Skin epidermis (tissue), 12 donors: ENCODE measurements at regions not wholly inside any gene's neighbourhood (a gene's known extent, or its start where the extent isn't known, plus 50 kb on each side); places are given as distances from the start of the nearest gene placed in this dataset.

ENCODE experiments used
- H3K27ac ChIP-seq, 21 experiments: fragments of 200-600 bp; sonication (generic) in 11 of 21; one replicate each; pipeline ENCODE4 v1.5.0; 2020; ENCODE audit warnings: mild to moderate bottlenecking in 3 of 21, inconsistent platforms in 2 of 21, moderate library complexity in 2 of 21
- H3K4me3 ChIP-seq, 7 experiments: fragments of 200-600 bp; sonication (generic) in 2 of 7; one replicate each; pipeline ENCODE4 v1.5.0; 2020; ENCODE audit warnings: inconsistent platforms in 2 of 7, mild to moderate bottlenecking in 2 of 7, moderate library complexity in 1 of 7

GRCh38 chr15:91508633-91509032 lies 344.9 kb upstream of the SLCO3A1 start:
- no peak overlapping the region for H3K4me3 ChIP-seq
- H3K27ac ChIP-seq, result no peak overlapping the region

GRCh38 chr15:91514147-91514546 lies 339.4 kb upstream of the SLCO3A1 start:
- Histone ChIP-seq H3K4me3 (no peak overlapping the region), H3K27ac (no peak overlapping the region)

GRCh38 chr15:91515188-91515754 lies 338.2 kb upstream of the SLCO3A1 start:
- H3K4me3 ChIP-seq, result no peak overlapping the region
- H3K27ac ChIP-seq, result no peak overlapping the region

- Histone ChIP-seq H3K27ac (no peak overlapping the region), H3K4me3 (no peak overlapping the region)
Measured at GRCh38 chr15:91516866-91517265, 336.6 kb upstream of the SLCO3A1 start.

GRCh38 chr15:91517491-91518200 lies 335.9 kb upstream of the SLCO3A1 start:
- Histone ChIP-seq H3K4me3 (no peak overlapping the region), H3K27ac (no peak overlapping the region)

GRCh38 chr15:91520850-91521249 lies 332.7 kb upstream of the SLCO3A1 start:
- no peak overlapping the region for H3K27ac ChIP-seq
- H3K4me3 ChIP-seq, result no peak overlapping the region

- no peak overlapping the region for H3K4me3 ChIP-seq
- no peak overlapping the region for H3K27ac ChIP-seq
Measured at GRCh38 chr15:91521548-91521947, 332.0 kb upstream of the SLCO3A1 start.

- Histone ChIP-seq H3K4me3 (no peak overlapping the region), H3K27ac (no peak overlapping the region)
Measured at GRCh38 chr15:91521996-91522395, 331.5 kb upstream of the SLCO3A1 start.

- H3K4me3 ChIP-seq, result no peak overlapping the region
- no peak overlapping the region for H3K27ac ChIP-seq
Measured at GRCh38 chr15:91522605-91523332, 330.7 kb upstream of the SLCO3A1 start.

GRCh38 chr15:91523596-91523995 lies 329.9 kb upstream of the SLCO3A1 start:
- H3K27ac ChIP-seq, result no peak overlapping the region
- no peak overlapping the region for H3K4me3 ChIP-seq

- H3K27ac ChIP-seq, result no peak overlapping the region
Measured at GRCh38 chr15:91524534-91524933, 329.0 kb upstream of the SLCO3A1 start.

GRCh38 chr15:91525751-91526150 lies 327.8 kb upstream of the SLCO3A1 start:
- H3K27ac ChIP-seq, result no peak overlapping the region
- no peak overlapping the region for H3K4me3 ChIP-seq

More at GRCh38 chr15:91524534-91524933, 329.0 kb upstream of the SLCO3A1 start:
- no peak overlapping the region for H3K4me3 ChIP-seq

- Histone ChIP-seq H3K4me3 (no peak overlapping the region), H3K27ac (no peak overlapping the region)
Measured at GRCh38 chr15:91526424-91526823, 327.1 kb upstream of the SLCO3A1 start.

- no peak overlapping the region for H3K4me3 ChIP-seq
- H3K27ac ChIP-seq, result no peak overlapping the region
Measured at GRCh38 chr15:91528801-91529200, 324.7 kb upstream of the SLCO3A1 start.

GRCh38 chr15:91529534-91529933 lies 324.0 kb upstream of the SLCO3A1 start:
- H3K27ac ChIP-seq, result no peak overlapping the region
- H3K4me3 ChIP-seq, result no peak overlapping the region

GRCh38 chr15:91530279-91530678 lies 323.2 kb upstream of the SLCO3A1 start:
- Histone ChIP-seq H3K27ac (no peak overlapping the region), H3K4me3 (no peak overlapping the region)

GRCh38 chr15:91530956-91531582 lies 322.4 kb upstream of the SLCO3A1 start:
- no peak overlapping the region for H3K27ac ChIP-seq
- H3K4me3 ChIP-seq, result no peak overlapping the region

GRCh38 chr15:91534235-91534634 lies 319.3 kb upstream of the SLCO3A1 start:
- Histone ChIP-seq H3K27ac (no peak overlapping the region), H3K4me3 (no peak overlapping the region)

GRCh38 chr15:91534976-91535375 lies 318.5 kb upstream of the SLCO3A1 start:
- Histone ChIP-seq H3K4me3 (no peak overlapping the region), H3K27ac (no peak overlapping the region)

GRCh38 chr15:91535856-91536500 lies 317.5 kb upstream of the SLCO3A1 start:
- Histone ChIP-seq H3K4me3 (no peak overlapping the region), H3K27ac (no peak overlapping the region)
